ENCODE measurements at regions not wholly inside any gene's neighbourhood (a gene's known extent, or its start where the extent isn't known, plus 50 kb on each side); places are given as distances from the start of the nearest gene placed in this dataset.

- TF ChIP-seq POLR2A (IDR thresholded peaks at IDR 0.05), result no peak
- TF ChIP-seq EP300 (IDR thresholded peaks at IDR 0.05), result no peak
- no peak for TF ChIP-seq CTCF (IDR thresholded peaks at IDR 0.05)
- TF ChIP-seq POLR2AphosphoS5 (IDR thresholded peaks at IDR 0.05), result no peak
- WGBS, 2 donors, result 91% methylated on average over 3 of the region's 3 CpGs
- no peaks in the 10 kb centered on the region for H3K27me3 ChIP-seq
- intact Hi-C loops (cut with DNase I), result no loop called here
- no peak overlapping the region for H3K4me3 ChIP-seq
- H3K27ac ChIP-seq, result no peak overlapping the region
- DNase-seq, result no peak
- H3K4me1 ChIP-seq, result no peaks in the 10 kb centered on the region
- no peaks in the 10 kb centered on the region for H3K36me3 ChIP-seq
- peaks cover 0 to 7% (median 2%) of the 10 kb centered on the region in 4 donors for H3K9me3 ChIP-seq
Measured at GRCh38 chr11:115065314-115065713, 387.0 kb downstream of the NXPE2 start.

GRCh38 chr11:115065830-115066664 is 387.7 kb downstream of the NXPE2 start:
- no peaks in the 10 kb centered on the region for H3K36me3 ChIP-seq
- TF ChIP-seq CTCF (IDR thresholded peaks at IDR 0.05), result no peak
- TF ChIP-seq EP300 (IDR thresholded peaks at IDR 0.05), result no peak
- TF ChIP-seq POLR2AphosphoS5 (IDR thresholded peaks at IDR 0.05), result no peak
- no peak for TF ChIP-seq POLR2A (IDR thresholded peaks at IDR 0.05)
- no peaks in the 10 kb centered on the region for H3K4me1 ChIP-seq
- no peak overlapping the region for H3K4me3 ChIP-seq
- WGBS, 2 donors, result 88 to 90% methylated on average over 9 of the region's 9 CpGs
- no peak overlapping the region for H3K27ac ChIP-seq
- intact Hi-C loops (cut with DNase I), result no loop called here
- H3K9me3 ChIP-seq, result peaks cover 0 to 7% (median 2%) of the 10 kb centered on the region in 4 donors
- no peaks in the 10 kb centered on the region for H3K27me3 ChIP-seq
- no peak for DNase-seq

- Histone ChIP-seq H3K27ac (no peak overlapping the region), H3K36me3 (no peaks in the 10 kb centered on the region), H3K4me1 (no peaks in the 10 kb centered on the region), H3K27me3 (no peaks in the 10 kb centered on the region), H3K4me3 (no peak overlapping the region), H3K9me3 (peaks cover 0 to 7% (median 2%) of the 10 kb centered on the region in 4 donors)
- intact Hi-C loops (cut with DNase I), result no loop called here
- no peak for DNase-seq
- no peak for TF ChIP-seq POLR2A (IDR thresholded peaks at IDR 0.05)
- no peak for TF ChIP-seq EP300 (IDR thresholded peaks at IDR 0.05)
- TF ChIP-seq CTCF (IDR thresholded peaks at IDR 0.05), result no peak
- no peak for TF ChIP-seq POLR2AphosphoS5 (IDR thresholded peaks at IDR 0.05)
- 66 to 73% methylated on average over 1 of the region's 1 CpG for WGBS, 2 donors
Measured at GRCh38 chr11:115067471-115067870, 389.1 kb downstream of the NXPE2 start.

DNA sequence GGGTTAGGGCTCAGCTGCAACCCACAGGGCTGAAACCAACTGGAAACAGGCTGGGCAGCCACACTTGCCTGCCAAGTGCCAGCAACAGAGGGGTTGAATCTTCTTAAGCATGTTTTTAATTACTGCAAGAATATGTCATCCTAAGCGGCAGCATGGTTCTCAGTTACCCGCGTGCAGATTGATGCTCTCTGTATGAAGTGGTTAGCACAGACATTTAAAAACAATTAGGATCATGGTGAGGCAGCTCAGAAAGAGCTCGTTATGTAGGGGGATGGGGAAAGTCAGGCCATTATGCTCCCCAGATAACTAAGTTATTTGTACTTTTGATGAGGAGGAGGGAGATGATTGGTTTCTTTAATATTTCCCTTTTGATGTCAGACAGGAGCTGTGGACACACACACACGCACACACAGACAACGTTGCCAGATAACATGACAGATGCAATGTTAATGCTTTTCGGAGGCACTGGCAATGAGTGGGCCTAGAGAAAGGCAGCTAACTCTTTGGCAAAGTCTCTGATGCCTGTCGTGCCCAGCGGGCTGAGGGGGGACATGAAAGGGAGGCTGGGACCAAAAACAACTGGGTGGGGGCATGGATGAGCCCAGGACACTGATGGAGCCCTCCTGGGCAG is 389.7 kb downstream of the NXPE2 start:
- Histone ChIP-seq H3K36me3 (no peaks in the 10 kb centered on the region), H3K27me3 (no peaks in the 10 kb centered on the region), H3K27ac (no peak overlapping the region), H3K4me3 (no peak overlapping the region), H3K4me1 (no peaks in the 10 kb centered on the region), H3K9me3 (peaks cover 0 to 7% (median 2%) of the 10 kb centered on the region in 4 donors)
- no peak for TF ChIP-seq POLR2AphosphoS5 (IDR thresholded peaks at IDR 0.05)
- no peak for TF ChIP-seq CTCF (IDR thresholded peaks at IDR 0.05)
- no peak for TF ChIP-seq EP300 (IDR thresholded peaks at IDR 0.05)
- no peak for TF ChIP-seq POLR2A (IDR thresholded peaks at IDR 0.05)
- intact Hi-C loops (cut with DNase I), result no loop called here
- WGBS, 2 donors, result 74 to 85% methylated on average over 9 of the region's 9 CpGs
- no peak for DNase-seq
